Transverse colon (tissue), 4 donors: ENCODE measurements at regions not wholly inside any gene's neighbourhood (a gene's known extent, or its start where the extent isn't known, plus 50 kb on each side); places are given as distances from the start of the nearest gene placed in this dataset.

Experiments used
- EP300 ChIP-seq: sonication (generic); formaldehyde crosslinking; IDR thresholded peaks from one replicate; pipeline ENCODE4 v1.6.1; 2017; ENCODE audit warnings: antibody characterized with exemption, low read depth
- POLR2A ChIP-seq: fragments of 450-650 bp; IDR thresholded peaks from one replicate; pipeline ENCODE4 v1.6.1; 2016; ENCODE audit warnings: antibody characterized with exemption, mild to moderate bottlenecking, moderate library complexity
- POLR2AphosphoS5 ChIP-seq, 3 donors: sonication (generic); formaldehyde crosslinking; IDR thresholded peaks; one replicate each; pipeline ENCODE4 v1.6.1; 2016; ENCODE audit warnings: antibody characterized with exemption in 3 of 3
- TF ChIP-seq, protein P1 (sequence below), 5 experiments: fragments of 200-600 bp in 3 of 5; fragments of 450-650 bp in 2 of 5; sonication (generic) in 3 of 5; IDR thresholded peaks; 1 replicate in 2 of 5; 2 replicates in 3 of 5; pipeline ENCODE4 v1.5.1; 2016 to 2017; ENCODE audit warnings: antibody characterized with exemption in 5 of 5, inconsistent platforms in 3 of 5, mild to moderate bottlenecking in 2 of 5, moderate library complexity in 1 of 5

- TF ChIP-seq POLR2A (no peak), EP300 (no peak), POLR2AphosphoS5 (IDR thresholded peaks at IDR 0.05) (no peak)
- TF ChIP-seq, protein P1, sequence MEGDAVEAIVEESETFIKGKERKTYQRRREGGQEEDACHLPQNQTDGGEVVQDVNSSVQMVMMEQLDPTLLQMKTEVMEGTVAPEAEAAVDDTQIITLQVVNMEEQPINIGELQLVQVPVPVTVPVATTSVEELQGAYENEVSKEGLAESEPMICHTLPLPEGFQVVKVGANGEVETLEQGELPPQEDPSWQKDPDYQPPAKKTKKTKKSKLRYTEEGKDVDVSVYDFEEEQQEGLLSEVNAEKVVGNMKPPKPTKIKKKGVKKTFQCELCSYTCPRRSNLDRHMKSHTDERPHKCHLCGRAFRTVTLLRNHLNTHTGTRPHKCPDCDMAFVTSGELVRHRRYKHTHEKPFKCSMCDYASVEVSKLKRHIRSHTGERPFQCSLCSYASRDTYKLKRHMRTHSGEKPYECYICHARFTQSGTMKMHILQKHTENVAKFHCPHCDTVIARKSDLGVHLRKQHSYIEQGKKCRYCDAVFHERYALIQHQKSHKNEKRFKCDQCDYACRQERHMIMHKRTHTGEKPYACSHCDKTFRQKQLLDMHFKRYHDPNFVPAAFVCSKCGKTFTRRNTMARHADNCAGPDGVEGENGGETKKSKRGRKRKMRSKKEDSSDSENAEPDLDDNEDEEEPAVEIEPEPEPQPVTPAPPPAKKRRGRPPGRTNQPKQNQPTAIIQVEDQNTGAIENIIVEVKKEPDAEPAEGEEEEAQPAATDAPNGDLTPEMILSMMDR (IDR thresholded peaks at IDR 0.05), result no peak
Measured at GRCh38 chr13:97057176-97057575, 62.9 kb upstream of the OXGR1 start.
